C4-2B (cell line): ENCODE measurements at regions not wholly inside any gene's neighbourhood (a gene's known extent, or its start where the extent isn't known, plus 50 kb on each side); places are given as distances from the start of the nearest gene placed in this dataset.

Experiments used
- H3K27ac ChIP-seq: fragments of 450-650 bp; 2 replicates; pipeline ENCODE4 v1.5.1; 2017
- CTCF ChIP-seq: fragments of 450-650 bp; conservative IDR thresholded peaks from 2 replicates; pipeline ENCODE4 v1.5.1; 2017; ENCODE audit warnings: mild to moderate bottlenecking
- ZFX ChIP-seq: fragments of 450-650 bp; IDR thresholded peaks from 2 replicates; pipeline ENCODE4 v1.6.1; 2017

- no peak overlapping the region for H3K27ac ChIP-seq
These were observed 453.8 kb upstream of the ZNF608 start for GRCh38 chr5:125199968-125200865.

GRCh38 chr5:125200866-125201373 lies 454.5 kb upstream of the ZNF608 start:
- no peak overlapping the region for H3K27ac ChIP-seq
- TF ChIP-seq CTCF (no peak), ZFX (no peak)

More at GRCh38 chr5:125199968-125200865, 453.8 kb upstream of the ZNF608 start:
- TF ChIP-seq ZFX (no peak), CTCF (no peak)

GRCh38 chr5:125201446-125202052 lies 455.1 kb upstream of the ZNF608 start:
- no peak for TF ChIP-seq CTCF
- TF ChIP-seq ZFX = no peak

GRCh38 chr5:125202353-125202752 lies 455.9 kb upstream of the ZNF608 start:
- TF ChIP-seq ZFX (no peak), CTCF (no peak)
- H3K27ac ChIP-seq = no peak overlapping the region

More at GRCh38 chr5:125201446-125202052, 455.1 kb upstream of the ZNF608 start:
- H3K27ac ChIP-seq = no peak overlapping the region

- no peak overlapping the region for H3K27ac ChIP-seq
- TF ChIP-seq CTCF = no peak
- no peak for TF ChIP-seq ZFX
These were observed 456.5 kb upstream of the ZNF608 start for GRCh38 chr5:125202871-125203438.

- TF ChIP-seq CTCF (no peak), ZFX (no peak)
- no peak overlapping the region for H3K27ac ChIP-seq
These were observed 457.5 kb upstream of the ZNF608 start for GRCh38 chr5:125203912-125204311.
